Endothelial cell of umbilical vein (primary cell): ENCODE measurements at regions not wholly inside any gene's neighbourhood (a gene's known extent, or its start where the extent isn't known, plus 50 kb on each side); places are given as distances from the start of the nearest gene placed in this dataset.

ENCODE experiments used
- BruUV-seq: library from RNA; stranded (reverse); fragments of 400-500 nt; replicated peaks from 2 replicates; lab custom pipeline; 2021; lab: Mats Ljungman, UMichigan
- CTCF ChIA-PET: fragments of 300-600, 350-600 bp; sonication (Branson Sonifier 250); formaldehyde crosslinking; loops from one replicate; lab custom pipeline; 2021; ENCODE audit warnings: antibody characterized with exemption, inconsistent platforms; lab: Charles Lee
- POLR2A ChIA-PET: fragments of 300-600, 350-600 bp; sonication (Branson Sonifier 250); formaldehyde crosslinking; loops from one replicate; lab custom pipeline; 2021; ENCODE audit warnings: antibody characterized with exemption, inconsistent platforms; lab: Charles Lee
- DNase-seq: peaks from one replicate; pipeline ENCODE4 v3.0.0-alpha.2; 2011; ENCODE audit warnings: low read depth, low spot score
- FAIRE-seq: peaks from 2 replicates; lab custom pipeline; 2011; peaks lifted over from hg19 to GRCh38; lab: Jason Lieb, UNC
- H2AFZ ChIP-seq: 2 replicates; pipeline ENCODE4 v1.6.0; 2012; ENCODE audit warnings: low read depth, low read length, control low read depth, inconsistent platforms
- H3K27ac ChIP-seq: 2 replicates; pipeline ENCODE4 v1.5.1; 2011; ENCODE audit warnings: low read depth, mild to moderate bottlenecking, control low read depth, low read length, moderate library complexity; ENCODE audit not compliant: insufficient read depth
- H3K27me3 ChIP-seq, 2 experiments: 2 replicates each; pipeline versions ENCODE4 v1.6.0 to v1.6.1; 2011; ENCODE audit warnings: low read length in 2 of 2, mixed read lengths in 1 of 2; ENCODE audit not compliant: control insufficient read depth in 2 of 2, insufficient read depth in 2 of 2
- H3K36me3 ChIP-seq, 2 experiments: 2 replicates in 1 of 2; 3 replicates in 1 of 2; pipeline ENCODE4 v1.5.1; 2011; ENCODE audit warnings: low read length in 2 of 2, mild to moderate bottlenecking in 1 of 2, moderate library complexity in 1 of 2; ENCODE audit not compliant: control insufficient read depth in 2 of 2, insufficient read depth in 2 of 2; ENCODE audit errors: extremely low read depth in 1 of 2
- H3K4me1 ChIP-seq: 3 replicates; pipeline ENCODE4 v1.5.1; 2011; ENCODE audit warnings: mild to moderate bottlenecking, low read length; ENCODE audit not compliant: control insufficient read depth, insufficient read depth; ENCODE audit errors: extremely low read depth
- H3K4me2 ChIP-seq: 2 replicates; pipeline ENCODE4 v1.6.1; 2011; ENCODE audit warnings: low read length, control low read depth, mixed read lengths; ENCODE audit not compliant: insufficient read depth
- H3K4me3 ChIP-seq, 3 experiments: fragments of 200-600 bp in 1 of 3; sonication (generic), shearing (Covaris generic) in 1 of 3; replicated peaks in 1 of 3; 2 replicates each; pipeline ENCODE4 v1.5.1; 2011 to 2016; ENCODE audit warnings: control low read depth in 3 of 3, low read length in 3 of 3, mild to moderate bottlenecking in 2 of 3, inconsistent platforms in 1 of 3, low read depth in 1 of 3, moderate library complexity in 1 of 3; ENCODE audit not compliant: insufficient read depth in 1 of 3
- H3K79me2 ChIP-seq: 2 replicates; pipeline ENCODE4 v1.6.0; 2012; ENCODE audit warnings: low read length, inconsistent platforms; ENCODE audit not compliant: control insufficient read depth, insufficient read depth
- H3K9ac ChIP-seq: replicated peaks from 2 replicates; pipeline ENCODE3; 2011; ENCODE audit warnings: low read length, control low read depth; ENCODE audit not compliant: insufficient read depth; ENCODE audit errors: extremely low read depth
- H3K9me1 ChIP-seq: replicated peaks from 3 replicates; pipeline ENCODE4 v1.6.0; 2011; ENCODE audit warnings: mild to moderate bottlenecking, low read length; ENCODE audit not compliant: control insufficient read depth, insufficient read depth; ENCODE audit errors: extremely low read depth
- H3K9me3 ChIP-seq: replicated peaks from 2 replicates; pipeline ENCODE4 v1.5.1; 2012; ENCODE audit warnings: low read length, inconsistent platforms; ENCODE audit not compliant: control insufficient read depth, insufficient read depth
- H4K20me1 ChIP-seq: replicated peaks from 2 replicates; pipeline ENCODE3; 2011; ENCODE audit warnings: mild to moderate bottlenecking, low read length; ENCODE audit not compliant: control insufficient read depth, insufficient read depth; ENCODE audit errors: extremely low read depth
- CTCF ChIP-seq, 2 donors: IDR thresholded peaks; 1 replicate in 1 of 2; 2 replicates in 1 of 2; pipeline ENCODE4 v1.5.1; 2011; ENCODE audit warnings: low read length in 2 of 2, mild to moderate bottlenecking in 2 of 2, moderate library complexity in 2 of 2, control low read depth in 1 of 2, inconsistent platforms in 1 of 2, low read depth in 1 of 2; ENCODE audit not compliant: insufficient read depth in 1 of 2; ENCODE audit errors: extremely low read depth in 1 of 2
- FOS ChIP-seq: IDR thresholded peaks from 2 replicates; pipeline ENCODE4 v1.6.1; 2011; ENCODE audit warnings: mild to moderate bottlenecking, low read length, moderate library complexity, borderline replicate concordance; ENCODE audit not compliant: insufficient read depth
- GATA2 ChIP-seq: IDR thresholded peaks from 2 replicates; pipeline ENCODE4 v1.7.0; 2011; ENCODE audit warnings: low read depth, mild to moderate bottlenecking, moderate library complexity, mixed read lengths, low read length; ENCODE audit not compliant: insufficient read length, insufficient read depth
- MAX ChIP-seq: IDR thresholded peaks from 2 replicates; pipeline ENCODE4 v1.6.1; 2011; ENCODE audit not compliant: insufficient read depth, insufficient read length
- MYC ChIP-seq: IDR thresholded peaks from one replicate; pipeline ENCODE4 v1.6.1; 2011; ENCODE audit warnings: mild to moderate bottlenecking, low read depth, low read length
- POLR2AphosphoS5 ChIP-seq: IDR thresholded peaks from 2 replicates; pipeline ENCODE4 v1.6.1; 2012; ENCODE audit warnings: low read depth, mild to moderate bottlenecking, control low read depth, low read length, moderate library complexity; ENCODE audit not compliant: insufficient read depth
- dilution Hi-C: fragments of 300-500 bp; cut with MboI; formaldehyde crosslinking; loops from one replicate; pipeline ENCODE4 v1.15.0; 2019; ENCODE audit warnings: low sequenced_read_pairs; ENCODE audit not compliant: extremely low pct_ligation_motif_present
- intact Hi-C: fragments of 100-400 bp; cut with micrococcal nuclease; formaldehyde crosslinking; loops from one replicate; pipeline ENCODE4 v1.10.0; 2022

DNA sequence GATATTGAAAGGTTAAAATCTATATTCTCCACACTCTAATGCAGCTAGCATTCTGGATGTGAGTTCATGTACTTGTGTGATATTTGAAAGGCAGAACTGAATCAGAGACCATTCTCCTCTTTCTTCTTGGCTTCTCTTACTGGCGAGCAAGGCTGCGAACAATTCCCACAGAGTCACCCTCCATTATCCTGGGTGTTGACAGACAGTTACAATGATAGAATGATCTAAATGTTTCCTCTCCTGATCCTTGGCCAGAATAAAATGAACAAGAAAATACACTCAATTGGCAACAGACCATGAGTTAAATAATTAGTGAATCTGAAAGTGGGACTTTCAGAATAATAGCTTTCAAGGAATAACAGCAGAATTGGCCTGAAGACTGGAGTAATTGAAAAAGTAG lies 342.8 kb downstream of the RAPGEF2 start:
- dilution Hi-C loops (no loop called here), intact Hi-C loops (loop anchor here (1.0 to 10.0 kb wide), 11 partner anchors 55 to 1191 kb away; partner anchors contain the start of gene ETFDH)
- ChIA-PET POLR2A (no interaction called here), CTCF (interaction anchor here (0.9 to 1.3 kb wide), 3 partner anchors 61 to 735 kb away, joined by 3 to 4 read pairs (median 3); no protein-coding TSS in a partner anchor)
- no peak overlapping the region for H2AFZ ChIP-seq
- no peaks in the 10 kb centered on the region for H3K27me3 ChIP-seq
- no peak overlapping the region for H3K4me3 ChIP-seq
- no peak overlapping the region for H3K27ac ChIP-seq
- no peaks in the 10 kb centered on the region for H3K79me2 ChIP-seq
- DNase-seq (no peak), FAIRE-seq (no peak)
- H3K36me3 ChIP-seq = no peaks in the 10 kb centered on the region
- no peaks in the 10 kb centered on the region for H3K9me1 ChIP-seq
- H4K20me1 ChIP-seq = no peaks in the 10 kb centered on the region
- H3K9ac ChIP-seq = no peak overlapping the region
- no peaks in the 10 kb centered on the region for H3K9me3 ChIP-seq
- H3K4me2 ChIP-seq = no peak overlapping the region
- no TSS peak for BruUV-seq
- TF ChIP-seq GATA2 = no peak
- no peak for TF ChIP-seq MYC
- no peak for TF ChIP-seq POLR2AphosphoS5
- no peak for TF ChIP-seq MAX
- TF ChIP-seq CTCF (IDR thresholded peaks at IDR 0.05; ENCODE audit: extremely low read depth in 1 of 2, insufficient read depth in 1 of 2, low read depth in 1 of 2, low read length in 2 of 2) = no peak
- TF ChIP-seq FOS = no peak
- no peaks in the 10 kb centered on the region for H3K4me1 ChIP-seq
